ENCODE measurements at regions not wholly inside any gene's neighbourhood (a gene's known extent, or its start where the extent isn't known, plus 50 kb on each side); places are given as distances from the start of the nearest gene placed in this dataset.
"Not testable (repeated sequence)": the region's sequence is repeated elsewhere in the genome, so short reads cannot be mapped to it uniquely, and the experiment has no call there.

- Histone ChIP-seq H3K4me1 (ENCODE audit: control insufficient read depth, insufficient read depth, low read length) (no peaks in the 10 kb centered on the region), H3K36me3 (ENCODE audit: control insufficient read depth in 2 of 2, insufficient read depth in 2 of 2, low read length in 1 of 2) (no peaks in the 10 kb centered on the region), H3K9ac (ENCODE audit: control insufficient read depth, insufficient read depth, low read length) (no peak overlapping the region), H3K4me3 (no peak overlapping the region), H3K27ac (ENCODE audit: control insufficient read depth, insufficient read depth) (no peak overlapping the region), H4K20me1 (ENCODE audit: control insufficient read depth, insufficient read depth) (no peaks in the 10 kb centered on the region), H3K4me2 (ENCODE audit: control insufficient read depth, insufficient read depth) (no peak overlapping the region), H2AFZ (ENCODE audit: control insufficient read depth, low read depth, low read length) (no peak overlapping the region), H3K27me3 (replicated peaks in 1 of 2; ENCODE audit: control insufficient read depth in 2 of 2, insufficient read depth in 2 of 2, low read length in 1 of 2) (no peaks in the 10 kb centered on the region), H3K9me3 (replicated peaks; ENCODE audit: control insufficient read depth, insufficient read depth, low read length) (no peaks in the 10 kb centered on the region; the same call in 2 of the 3 replicates), H3K79me2 (ENCODE audit: control insufficient read depth, insufficient read depth, low read length) (no peaks in the 10 kb centered on the region)
- POLR2A ChIA-PET: no interaction called here
- CTCF ChIA-PET: no interaction called here
- no TSS peak for BruUV-seq (replicated peaks)
- TF ChIP-seq, protein P1, sequence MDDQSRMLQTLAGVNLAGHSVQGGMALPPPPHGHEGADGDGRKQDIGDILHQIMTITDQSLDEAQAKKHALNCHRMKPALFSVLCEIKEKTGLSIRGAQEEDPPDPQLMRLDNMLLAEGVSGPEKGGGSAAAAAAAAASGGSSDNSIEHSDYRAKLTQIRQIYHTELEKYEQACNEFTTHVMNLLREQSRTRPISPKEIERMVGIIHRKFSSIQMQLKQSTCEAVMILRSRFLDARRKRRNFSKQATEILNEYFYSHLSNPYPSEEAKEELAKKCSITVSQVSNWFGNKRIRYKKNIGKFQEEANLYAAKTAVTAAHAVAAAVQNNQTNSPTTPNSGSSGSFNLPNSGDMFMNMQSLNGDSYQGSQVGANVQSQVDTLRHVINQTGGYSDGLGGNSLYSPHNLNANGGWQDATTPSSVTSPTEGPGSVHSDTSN (IDR thresholded peaks at IDR 0.05; ENCODE audit: insufficient replicate concordance, low read depth, low read length): no peak
- no peak for TF ChIP-seq CHD4 (IDR thresholded peaks at IDR 0.05)
- TF ChIP-seq WRNIP1 (IDR thresholded peaks at IDR 0.05; ENCODE audit: borderline replicate concordance, low read depth, low read length): no peak
- TF ChIP-seq SMARCA5 (IDR thresholded peaks at IDR 0.05): no peak
- TF ChIP-seq ZNF274 (IDR thresholded peaks at IDR 0.05; ENCODE audit: insufficient read depth, insufficient read length): no peak
- TF ChIP-seq POLR2AphosphoS5 (IDR thresholded peaks at IDR 0.05; ENCODE audit: low read length): no peak
- TF ChIP-seq SUZ12 (IDR thresholded peaks at IDR 0.05; ENCODE audit: unreplicated experiment): no peak
- TF ChIP-seq CBX5 (IDR thresholded peaks at IDR 0.05; ENCODE audit: low read depth): no peak
- FAIRE-seq (no peak), DNase-seq (ENCODE audit: low read depth, low spot score) (no peak), ATAC-seq (no peak)
- in situ Hi-C loops (cut with MboI): no loop called here
- SMC1A ChIA-PET (ENCODE audit: uncharacterized antibody, unreplicated experiment): no interaction called here
- RAD21 ChIA-PET (ENCODE audit: unreplicated experiment): no interaction called here
- intact Hi-C loops (cut with micrococcal nuclease; ENCODE audit: unreplicated experiment): no loop called here
- 16% methylated on average over 8 of the region's 8 CpGs for WGBS (ENCODE audit: insufficient coverage, insufficient replicate concordance, low lambda C conversion rate, missing lambda C conversion rate)
Observed at GRCh38 chr16:87153326-87153725, 163.9 kb downstream of the C16orf95 start.

GRCh38 chr16:87155315-87155714 is 161.9 kb downstream of the C16orf95 start:
- CTCF ChIA-PET; H3K4me1 ChIP-seq (ENCODE audit: control insufficient read depth, insufficient read depth, low read length): not testable (repeated sequence)
- WGBS (ENCODE audit: insufficient coverage, insufficient replicate concordance, low lambda C conversion rate, missing lambda C conversion rate): 49% methylated on average over 4 of the region's 4 CpGs

More at GRCh38 chr16:87155315-87155714, 161.9 kb downstream of the C16orf95 start:
- FAIRE-seq; H3K36me3 ChIP-seq (ENCODE audit: control insufficient read depth in 2 of 2, insufficient read depth in 2 of 2, low read length in 1 of 2); H3K9ac ChIP-seq (ENCODE audit: control insufficient read depth, insufficient read depth, low read length); H3K27me3 ChIP-seq (replicated peaks in 1 of 2; ENCODE audit: control insufficient read depth in 2 of 2, insufficient read depth in 2 of 2, low read length in 1 of 2); POLR2A ChIA-PET; H3K9me3 ChIP-seq (replicated peaks; ENCODE audit: control insufficient read depth, insufficient read depth, low read length); H3K79me2 ChIP-seq (ENCODE audit: control insufficient read depth, insufficient read depth, low read length); DNase-seq (ENCODE audit: low read depth, low spot score); in situ Hi-C loops (cut with MboI); H3K27ac ChIP-seq (ENCODE audit: control insufficient read depth, insufficient read depth); H4K20me1 ChIP-seq (ENCODE audit: control insufficient read depth, insufficient read depth); ATAC-seq; BruUV-seq (replicated peaks); intact Hi-C loops (cut with micrococcal nuclease; ENCODE audit: unreplicated experiment); RAD21 ChIA-PET (ENCODE audit: unreplicated experiment); H2AFZ ChIP-seq (ENCODE audit: control insufficient read depth, low read depth, low read length); H3K4me2 ChIP-seq (ENCODE audit: control insufficient read depth, insufficient read depth); H3K4me3 ChIP-seq: not testable (repeated sequence)
- SMC1A ChIA-PET (ENCODE audit: uncharacterized antibody, unreplicated experiment): interaction anchor here (0.5 kb wide), 1 partner anchor 176 kb away, joined by 4 read pairs; no protein-coding TSS in a partner anchor
